Activated naive CD4-positive, alpha-beta T cell treated with anti-CD3 and anti-CD28 coated beads, Interleukin-2, amount 50 U/mL, for 72 hours (primary cell): ENCODE measurements at regions not wholly inside any gene's neighbourhood (a gene's known extent, or its start where the extent isn't known, plus 50 kb on each side); places are given as distances from the start of the nearest gene placed in this dataset.
A peak's percentile ranks its signal among the peaks of the same experiment; 100 is the strongest.

ENCODE experiments used
- ATAC-seq, 2 donors: fragments of 150-1000 bp; cut with Tn5 transposase; 2 replicates each; pipeline ENCODE4 v1.10.0; 2021; ENCODE audit warnings: mild to moderate bottlenecking in 2 of 2, moderate library complexity in 2 of 2
- DNase-seq, 2 donors: peaks; one replicate each; pipeline ENCODE4 v3.0.0; 2021 to 2022; ENCODE audit warnings: low spot score in 2 of 2
- H3K27ac Mint-ChIP-seq, 2 donors: one replicate each; pipeline ENCODE4 v1.8.0; 2022; ENCODE audit warnings: mild to moderate bottlenecking in 2 of 2, mixed read lengths in 2 of 2
- H3K36me3 Mint-ChIP-seq, 2 donors: one replicate each; pipeline ENCODE4 v1.8.0; 2022; ENCODE audit warnings: mixed read lengths in 2 of 2
- H3K9me3 Mint-ChIP-seq, 2 donors: one replicate each; pipeline ENCODE4 v1.8.0; 2022; ENCODE audit warnings: mixed read lengths in 2 of 2

DNA sequence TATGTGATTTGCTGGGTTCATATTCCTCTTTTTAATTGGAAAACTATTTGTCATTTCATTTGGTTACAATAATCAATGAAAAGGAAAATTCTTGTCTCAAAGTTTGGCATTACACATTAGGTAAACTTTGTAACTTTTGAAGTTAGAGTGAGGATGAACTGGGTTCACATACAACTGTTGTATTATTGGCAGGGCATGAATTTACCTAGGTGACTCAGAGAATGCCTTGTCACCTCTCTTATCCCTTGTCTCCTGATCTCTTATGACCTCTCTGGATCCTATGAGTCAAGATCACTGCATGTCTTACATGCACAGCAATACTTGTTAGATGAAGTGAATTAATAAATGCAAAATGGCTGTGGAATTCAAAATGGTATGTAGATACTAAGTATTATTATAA lies 563.4 kb upstream of the GCFC2 start:
- H3K27ac Mint-ChIP-seq = no peak overlapping the region
- ATAC-seq = no peak

DNA sequence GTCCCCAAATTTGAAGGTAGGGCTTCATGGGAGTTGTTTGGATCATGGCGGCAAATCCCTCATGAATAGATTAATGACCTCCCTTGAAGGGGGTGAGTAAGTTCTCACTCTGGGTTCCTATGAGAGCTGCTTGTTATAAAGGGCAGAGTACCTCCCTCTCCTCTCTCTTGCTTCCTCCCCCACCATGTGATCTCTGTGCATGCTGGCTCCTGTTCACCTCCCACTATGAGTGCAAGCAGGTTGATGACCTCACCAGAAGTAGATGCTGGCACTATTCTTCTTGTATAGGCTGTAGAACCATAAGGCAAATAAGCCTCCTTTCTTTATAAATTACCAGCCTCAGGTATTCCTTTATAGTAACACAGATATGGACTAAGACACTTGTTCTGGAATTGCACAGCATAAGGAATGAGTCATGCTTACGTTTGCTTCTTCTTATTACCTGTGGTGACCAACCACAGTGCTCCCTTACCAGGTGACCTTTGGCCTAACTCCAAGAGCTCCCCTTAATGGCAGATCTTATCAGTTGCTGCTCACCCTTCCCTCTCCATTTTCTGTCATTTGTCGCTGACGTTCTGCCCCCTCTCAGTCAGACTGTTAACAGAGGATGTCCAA lies 559.5 kb upstream of the GCFC2 start:
- Mint-ChIP-seq H3K9me3 (peaks cover 0 to 13% of the 10 kb centered on the region in 2 donors), H3K36me3 (no peaks in the 10 kb centered on the region), H3K27ac (no peak overlapping the region)
- DNase-seq = no peak
- ATAC-seq = no peak

More for the DNA sequence above, 563.4 kb upstream of the GCFC2 start:
- Mint-ChIP-seq H3K36me3 (no peaks in the 10 kb centered on the region), H3K9me3 (peaks cover 20 to 31% of the 10 kb centered on the region in 2 donors)
- no peak for DNase-seq

DNA sequence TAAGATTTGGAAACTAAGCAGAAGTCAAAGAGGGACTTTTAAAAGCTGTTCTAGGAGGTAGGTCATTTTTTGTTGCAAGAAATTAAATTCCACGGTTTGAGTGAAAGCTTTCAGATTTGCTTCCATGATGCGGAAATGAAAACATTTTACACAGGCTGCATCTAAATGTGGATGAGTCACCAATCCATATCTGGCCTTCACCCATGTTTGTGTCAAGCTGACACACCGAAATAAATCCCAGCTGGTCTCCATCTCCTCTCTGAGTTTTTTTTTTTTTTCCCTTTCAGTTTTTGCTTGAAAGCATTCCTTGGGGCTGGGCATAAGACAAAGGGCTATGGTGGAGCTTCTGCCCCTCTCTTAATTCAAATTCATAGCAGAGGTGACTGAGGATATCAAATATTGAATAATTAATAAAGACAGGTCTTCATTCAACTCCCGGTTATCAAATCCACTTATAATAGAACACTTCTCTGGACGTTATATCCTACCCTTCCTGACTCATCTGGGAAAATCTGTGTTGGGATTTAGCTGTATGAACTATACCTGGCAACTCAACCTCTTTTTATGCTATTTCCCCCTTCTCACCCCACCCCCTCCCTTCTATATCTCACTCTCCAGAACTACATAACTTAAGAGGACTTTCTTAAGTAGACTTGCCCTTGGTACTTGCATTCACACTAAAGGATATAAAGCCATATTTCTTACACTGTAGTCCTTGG lies 558.3 kb upstream of the GCFC2 start:
- peaks cover 0 to 13% of the 10 kb centered on the region in 2 donors for H3K9me3 Mint-ChIP-seq

DNA sequence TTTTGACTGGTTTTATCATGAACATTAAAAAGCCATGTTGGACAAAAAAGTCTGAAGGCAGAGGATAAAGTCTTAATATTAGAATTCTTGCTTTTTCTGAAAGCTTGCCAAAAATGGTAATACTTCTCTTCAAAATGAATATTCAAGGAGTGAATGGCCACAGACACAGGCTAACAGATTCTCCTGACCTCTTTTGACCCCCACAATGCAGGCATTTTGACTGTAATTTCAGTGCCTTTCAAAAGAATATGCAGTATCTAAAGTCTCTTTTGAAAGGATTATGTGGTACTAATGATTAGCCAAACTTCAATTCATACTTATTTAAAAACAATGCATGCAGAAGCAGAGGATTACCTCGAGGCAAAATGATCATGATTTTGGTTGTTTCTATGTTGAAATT lies 557.8 kb upstream of the GCFC2 start:
- peaks cover 0 to 13% of the 10 kb centered on the region in 2 donors for H3K9me3 Mint-ChIP-seq
- H3K36me3 Mint-ChIP-seq = no peaks in the 10 kb centered on the region
- no peak for ATAC-seq
- DNase-seq = no peak
- no peak overlapping the region for H3K27ac Mint-ChIP-seq

More for the DNA sequence above, 558.3 kb upstream of the GCFC2 start:
- ATAC-seq = no peak
- no peaks in the 10 kb centered on the region for H3K36me3 Mint-ChIP-seq
- no peak overlapping the region for H3K27ac Mint-ChIP-seq
- DNase-seq = no peak

DNA sequence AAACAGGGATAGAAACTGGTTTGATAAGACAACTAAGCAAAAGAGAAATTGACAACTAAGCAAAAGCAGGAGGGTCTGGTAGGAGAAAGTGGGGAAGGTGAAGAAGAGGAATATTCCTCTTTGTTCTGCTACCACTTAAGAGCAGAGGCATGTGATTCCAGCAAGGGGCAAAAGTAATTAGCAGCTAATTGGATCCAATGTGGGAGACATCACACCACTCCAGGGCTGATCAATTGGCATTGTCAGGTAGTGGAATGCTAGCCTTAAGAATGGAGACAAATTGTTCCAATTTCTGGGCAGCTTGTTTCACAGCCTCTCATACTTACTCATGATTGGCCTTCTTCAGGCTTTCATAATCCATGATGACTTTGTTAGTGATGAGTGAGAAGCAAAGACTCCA lies 547.1 kb upstream of the GCFC2 start:
- peaks cover 0 to 4% of the 10 kb centered on the region in 2 donors for H3K9me3 Mint-ChIP-seq
- H3K27ac Mint-ChIP-seq = no peak overlapping the region
- no peak for DNase-seq
- no peaks in the 10 kb centered on the region for H3K36me3 Mint-ChIP-seq
- no peak for ATAC-seq

DNA sequence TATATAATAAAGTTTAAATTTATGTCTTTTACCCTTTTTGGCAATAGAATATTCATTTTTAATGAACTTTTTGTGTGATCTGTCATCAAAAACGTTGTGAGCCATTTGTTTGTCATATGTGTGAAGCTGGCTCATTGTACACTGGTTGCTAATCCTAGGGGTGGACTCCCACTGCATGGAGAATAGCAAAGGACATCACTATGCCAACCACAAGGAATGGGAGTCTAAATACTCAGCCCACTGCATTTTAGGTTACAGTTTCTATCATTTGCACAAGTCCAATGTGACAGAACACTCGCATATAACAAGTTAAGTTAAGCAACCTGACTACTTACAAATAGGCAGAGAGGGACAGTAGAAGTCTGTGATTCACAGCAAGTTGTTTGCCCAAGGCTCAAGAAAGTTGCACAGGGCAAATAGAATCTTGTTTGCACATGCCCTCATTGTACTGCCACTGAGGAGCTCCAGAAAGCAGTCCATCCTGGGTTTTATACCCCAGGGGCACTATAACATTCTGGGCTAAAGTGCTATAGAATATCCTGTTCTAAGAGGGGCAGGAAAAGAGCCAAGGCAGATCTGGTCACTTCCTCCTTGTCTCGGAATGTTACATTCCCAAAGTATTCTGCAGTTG lies 545.9 kb upstream of the GCFC2 start:
- DNase-seq = no peak
- Mint-ChIP-seq H3K9me3 (peaks cover 3 to 4% of the 10 kb centered on the region in 2 donors), H3K36me3 (no peaks in the 10 kb centered on the region), H3K27ac (no peak overlapping the region)
- no peak for ATAC-seq

DNA sequence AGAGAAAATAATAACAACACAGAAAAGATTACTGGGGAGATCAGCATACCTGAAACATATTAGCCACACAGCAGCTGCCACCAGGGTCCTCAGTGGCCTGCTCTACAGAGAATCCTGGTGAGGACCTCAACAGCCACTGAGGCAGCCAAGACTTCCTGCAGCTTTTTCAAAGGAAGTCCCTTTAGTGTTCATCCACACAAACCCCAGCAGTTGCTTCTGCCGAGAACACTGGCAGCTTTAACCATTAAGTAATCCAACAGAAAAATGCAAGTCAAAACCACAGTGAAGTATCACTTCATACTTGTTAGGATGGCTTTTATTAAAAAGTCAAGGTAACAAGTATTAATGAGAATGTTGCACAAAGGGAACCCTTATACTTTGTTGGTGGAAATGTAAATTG lies 542.0 kb upstream of the GCFC2 start:
- DNase-seq (no peak), ATAC-seq (no peak)
- Mint-ChIP-seq H3K27ac (no peak overlapping the region), H3K9me3 (peaks cover 3% of the 10 kb centered on the region in 2 donors), H3K36me3 (no peaks in the 10 kb centered on the region)

DNA sequence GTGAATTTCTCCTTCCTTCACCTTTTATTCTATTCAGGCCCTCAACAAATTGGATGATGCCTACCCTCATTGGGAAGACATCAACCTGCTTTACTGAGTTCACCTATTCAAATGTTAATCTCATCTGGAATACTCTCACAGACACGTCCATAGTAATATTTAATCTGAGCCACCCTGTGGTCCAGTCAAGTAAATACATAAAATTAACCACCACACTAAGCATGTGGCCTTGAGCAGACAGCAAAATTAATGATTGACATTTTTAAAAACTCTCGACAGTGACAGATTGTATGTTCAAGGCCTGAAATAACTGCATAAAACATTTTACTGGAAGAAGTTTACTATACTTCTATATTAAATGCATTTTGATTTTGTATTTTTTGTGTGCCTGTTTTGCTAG lies 540.6 kb upstream of the GCFC2 start:
- ATAC-seq (no peak), DNase-seq (no peak)
- Mint-ChIP-seq H3K27ac (no peak overlapping the region), H3K9me3 (peaks cover 0 to 7% of the 10 kb centered on the region in 2 donors), H3K36me3 (no peaks in the 10 kb centered on the region)

DNA sequence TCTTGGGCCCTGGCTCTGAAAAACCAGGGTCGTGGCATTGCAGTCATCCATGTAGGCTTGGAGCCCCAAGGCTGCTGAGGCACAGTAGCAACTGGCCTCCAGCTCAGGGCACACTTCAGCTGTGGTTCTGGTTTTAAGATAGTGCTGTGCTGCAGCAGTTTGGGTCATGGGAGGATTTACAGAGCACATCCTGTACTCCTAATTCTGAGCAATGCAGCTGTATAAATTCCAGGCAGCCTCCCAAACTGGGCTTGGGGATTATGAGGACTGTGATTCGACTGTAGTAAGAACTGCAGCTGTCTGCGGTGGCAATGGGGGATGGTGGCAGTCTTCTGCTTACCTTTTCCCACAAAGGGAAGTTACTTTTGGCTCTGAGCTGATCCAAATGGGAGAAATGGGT lies 536.3 kb upstream of the GCFC2 start:
- Mint-ChIP-seq H3K36me3 (no peaks in the 10 kb centered on the region), H3K9me3 (peaks cover 0 to 5% of the 10 kb centered on the region in 2 donors)
- no peak for ATAC-seq

DNA sequence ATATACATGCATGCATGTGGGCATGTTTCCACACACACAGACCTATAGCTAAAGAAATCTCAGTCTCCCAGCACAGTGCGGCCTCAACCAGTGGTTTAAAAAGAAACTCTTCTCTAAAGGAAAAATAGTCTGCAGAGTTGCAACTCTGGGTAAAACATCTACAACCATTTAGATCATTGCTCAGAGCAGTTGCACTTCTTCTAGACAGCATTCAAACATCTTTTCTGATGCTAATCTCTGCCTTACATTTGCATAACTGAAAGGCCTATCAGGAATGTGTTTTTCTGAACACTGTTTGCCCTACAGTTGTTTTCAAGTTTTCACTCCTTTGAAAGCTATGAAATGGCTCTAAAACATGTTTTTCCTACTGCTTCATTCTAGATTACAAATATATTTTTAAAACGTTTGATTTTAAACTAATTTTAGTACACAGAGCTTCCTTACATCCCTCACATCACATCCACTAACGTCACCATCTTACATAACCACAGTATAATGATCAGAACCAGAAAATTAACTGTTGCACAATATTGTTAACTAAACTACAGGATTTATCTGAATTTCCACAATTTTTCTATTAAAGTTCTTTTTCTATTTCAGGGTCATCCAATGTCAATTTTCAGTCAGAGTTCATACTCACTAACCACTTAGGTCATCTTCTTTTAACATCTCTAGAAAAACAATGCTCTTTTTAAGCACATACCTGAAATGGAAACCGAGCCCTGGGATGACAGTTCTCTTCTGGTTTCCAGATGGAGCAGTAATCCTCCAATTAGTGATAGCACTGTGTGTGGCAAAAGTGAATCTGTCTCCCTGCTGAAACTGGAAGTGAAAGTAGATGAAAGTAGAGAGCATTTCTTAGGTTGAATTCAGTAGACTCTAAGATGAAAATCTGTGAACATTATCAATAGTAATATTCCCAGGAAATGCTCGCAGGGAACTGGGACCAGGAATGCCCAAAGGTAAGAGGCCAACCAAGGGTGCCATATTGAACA lies 501.6 kb upstream of the GCFC2 start:
- Mint-ChIP-seq H3K36me3 (peaks cover 5 to 9% of the 10 kb centered on the region in 2 donors), H3K9me3 (peaks cover 20 to 22% of the 10 kb centered on the region in 2 donors), H3K27ac (no peak overlapping the region)
- ATAC-seq (no peak), DNase-seq (no peak)

More for the DNA sequence above, 536.3 kb upstream of the GCFC2 start:
- no peak for DNase-seq
- no peak overlapping the region for H3K27ac Mint-ChIP-seq

DNA sequence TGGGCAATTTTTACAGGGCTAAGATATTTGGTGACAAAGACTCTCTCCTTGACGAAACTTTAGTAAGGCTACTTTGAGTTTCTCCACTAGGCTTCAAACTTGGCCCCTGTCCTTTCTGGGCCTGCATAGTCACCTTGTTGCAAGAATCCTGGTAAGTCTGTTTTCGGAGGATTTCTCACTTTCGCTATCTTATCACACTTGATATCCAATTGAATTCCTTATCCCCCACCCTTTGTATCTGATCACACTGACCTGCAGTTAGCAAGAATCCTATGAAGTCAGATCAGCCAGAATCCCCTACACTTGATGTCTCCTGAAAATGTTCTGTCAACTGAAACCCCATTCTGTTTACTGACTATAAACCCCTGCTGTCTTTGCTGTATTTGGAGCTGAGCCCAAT lies 499.8 kb upstream of the GCFC2 start:
- ATAC-seq (no peak), DNase-seq (no peak)
- Mint-ChIP-seq H3K27ac (no peak overlapping the region), H3K36me3 (peaks cover 5 to 9% of the 10 kb centered on the region in 2 donors), H3K9me3 (peaks cover 20 to 22% of the 10 kb centered on the region in 2 donors)

DNA sequence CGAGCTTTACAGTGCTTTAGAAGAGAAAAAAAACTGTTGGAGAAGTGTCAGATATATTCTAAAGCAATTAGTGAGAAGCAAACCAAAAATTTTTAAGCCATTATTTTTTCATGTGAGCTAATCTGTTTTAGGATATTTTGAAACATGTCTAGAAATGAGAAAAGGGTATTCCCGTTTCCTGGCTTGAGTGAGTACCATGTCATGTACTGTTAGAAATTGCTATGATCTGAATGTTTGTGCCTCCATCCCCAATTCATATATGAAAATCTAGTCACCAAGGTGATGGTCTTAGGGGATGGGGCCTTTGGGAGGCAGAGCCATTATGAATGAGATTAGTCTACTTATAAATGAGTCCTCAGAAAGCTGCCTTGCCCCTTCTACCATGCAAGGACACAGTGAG lies 493.3 kb upstream of the GCFC2 start:
- H3K9me3 Mint-ChIP-seq = peaks cover 4 to 7% of the 10 kb centered on the region in 2 donors
- ATAC-seq (no peak), DNase-seq (no peak)
- no peak overlapping the region for H3K27ac Mint-ChIP-seq
- no peaks in the 10 kb centered on the region for H3K36me3 Mint-ChIP-seq

DNA sequence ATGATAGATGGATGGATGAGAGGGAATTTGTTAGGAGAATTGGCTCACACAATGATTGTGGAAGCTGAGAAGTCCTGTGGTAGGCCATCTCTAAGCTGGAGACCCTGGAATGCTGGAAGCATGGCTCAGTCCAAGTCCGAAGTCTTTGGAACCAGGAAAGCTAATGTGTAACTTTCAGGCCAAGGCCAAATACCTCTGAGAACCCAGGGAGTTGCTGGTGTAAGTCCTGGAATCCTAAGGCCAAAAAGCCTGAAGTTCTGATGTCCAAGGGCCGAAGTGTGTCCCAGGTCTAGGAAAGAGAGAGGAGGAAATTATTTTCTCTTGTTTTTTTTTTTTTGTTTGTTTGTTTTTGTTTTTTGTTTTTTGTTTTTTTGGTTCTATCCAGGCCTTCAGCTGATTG lies 492.2 kb upstream of the GCFC2 start:
- H3K9me3 Mint-ChIP-seq = peaks cover 3 to 6% of the 10 kb centered on the region in 2 donors
- H3K36me3 Mint-ChIP-seq = no peaks in the 10 kb centered on the region
- H3K27ac Mint-ChIP-seq = no peak overlapping the region
- no peak for ATAC-seq
- no peak for DNase-seq

DNA sequence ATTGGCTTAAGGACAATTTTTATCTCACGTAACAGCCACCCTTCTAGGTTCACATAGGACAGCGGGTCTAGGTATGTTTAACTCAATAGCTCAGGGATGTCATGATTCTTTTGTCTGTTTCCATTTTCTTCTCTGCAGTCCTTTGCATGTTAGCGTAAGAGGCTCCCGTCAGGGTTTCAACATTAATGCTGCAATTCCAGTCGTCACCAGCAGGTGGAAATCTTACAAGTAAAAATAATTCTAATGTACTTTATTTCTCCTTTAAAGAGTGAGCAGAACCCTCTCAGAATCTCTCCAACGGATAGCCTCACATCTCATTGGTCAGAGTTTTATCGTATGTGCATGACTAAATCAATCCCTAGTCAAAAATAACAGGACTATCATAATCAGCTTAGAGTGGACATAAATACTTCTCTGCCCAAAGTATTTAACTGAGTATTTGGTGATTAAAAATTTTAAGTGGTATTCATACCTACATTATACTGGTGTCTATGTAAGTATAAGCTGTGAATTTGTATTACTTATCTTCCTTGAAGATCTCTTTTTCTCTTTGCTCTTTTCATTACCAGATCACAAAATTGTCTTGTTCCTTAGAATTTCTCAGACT lies 487.2 kb upstream of the GCFC2 start:
- DNase-seq = peak in 1 of 2 donors; percentile 42
- Mint-ChIP-seq H3K9me3 (no peaks in the 10 kb centered on the region), H3K36me3 (no peaks in the 10 kb centered on the region), H3K27ac (no peak overlapping the region)
- ATAC-seq = no peak

DNA sequence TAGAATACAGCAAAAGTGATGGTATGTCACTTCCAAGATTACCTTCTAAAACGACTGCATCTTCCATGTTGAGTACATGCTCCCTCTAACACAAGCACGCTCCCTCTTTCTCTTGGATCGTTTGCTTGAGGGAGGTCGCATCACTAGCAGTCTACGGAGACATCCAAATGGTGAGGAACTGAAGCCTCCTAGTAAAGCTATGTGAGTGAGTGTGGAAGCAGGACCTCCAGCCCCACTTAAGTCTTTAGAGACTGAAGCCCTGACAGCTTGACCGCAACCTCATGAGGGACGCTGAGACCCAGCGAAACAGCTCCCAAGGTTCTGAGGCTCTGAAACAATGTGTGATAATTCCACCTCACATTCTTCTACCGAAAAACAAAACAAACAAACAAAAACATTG lies 486.7 kb upstream of the GCFC2 start:
- no peaks in the 10 kb centered on the region for H3K36me3 Mint-ChIP-seq
- no peak overlapping the region for H3K27ac Mint-ChIP-seq
- no peak for ATAC-seq
- no peak for DNase-seq
- peaks cover 0 to 3% of the 10 kb centered on the region in 2 donors for H3K9me3 Mint-ChIP-seq

DNA sequence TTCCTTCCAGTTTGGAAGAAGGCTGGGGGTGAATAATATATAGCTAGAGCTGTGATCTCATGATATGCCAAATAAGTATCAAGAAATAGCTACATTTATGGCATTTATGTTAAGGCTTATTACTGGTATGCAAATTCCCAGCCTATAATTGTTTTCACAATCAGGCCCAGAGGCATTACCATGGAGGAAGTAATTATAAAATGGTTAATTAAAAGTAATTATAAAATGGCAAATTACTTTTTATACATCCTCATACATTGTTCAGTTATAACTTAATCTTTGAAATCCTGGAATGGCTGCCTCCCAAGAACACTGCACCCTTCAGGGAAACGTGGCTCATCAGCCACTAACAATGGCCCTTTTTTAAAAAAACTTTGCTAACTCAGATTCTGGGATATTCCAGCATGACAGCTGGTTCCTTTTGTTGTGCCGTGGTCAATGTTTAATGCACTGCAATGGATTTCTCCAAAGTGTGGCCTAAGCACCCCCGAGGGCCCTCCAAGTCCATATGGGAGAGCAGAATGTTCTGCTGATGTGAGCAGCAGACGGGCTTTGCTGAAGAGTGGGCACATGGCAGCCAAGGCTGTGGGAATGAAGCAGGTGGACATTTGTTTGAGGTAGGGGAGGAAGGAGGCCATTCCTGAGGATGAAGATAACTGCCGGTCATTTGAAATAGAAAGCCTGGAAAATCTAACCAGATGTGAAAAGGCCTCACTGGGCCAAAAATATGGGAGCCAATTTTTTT lies 483.5 kb upstream of the GCFC2 start:
- H3K27ac Mint-ChIP-seq = no peak overlapping the region
- ATAC-seq = no peak
- no peaks in the 10 kb centered on the region for H3K36me3 Mint-ChIP-seq
- DNase-seq = no peak
- H3K9me3 Mint-ChIP-seq = peaks cover 4 to 8% of the 10 kb centered on the region in 2 donors
